Lower lobe of right lung (tissue), 2 donors: ENCODE measurements at regions not wholly inside any gene's neighbourhood (a gene's known extent, or its start where the extent isn't known, plus 50 kb on each side); places are given as distances from the start of the nearest gene placed in this dataset.

ENCODE experiments used
- ATAC-seq, 2 donors: fragments of 200-7000 bp; cut with Tn5 transposase; one replicate each; pipeline ENCODE4 v1.9.1; 2020 to 2022; ENCODE audit warnings: mild to moderate bottlenecking in 2 of 2, moderate library complexity in 2 of 2
- DNase-seq: peaks from one replicate; pipeline ENCODE4 v3.0.0-alpha.2; 2020
- H3K27ac ChIP-seq: fragments of 200-600 bp; one replicate; pipeline ENCODE4 v1.8.0; 2022
- H3K27me3 ChIP-seq: fragments of 200-600 bp; one replicate; pipeline ENCODE4 v1.8.0; 2022; ENCODE audit warnings: low read depth
- H3K36me3 ChIP-seq: fragments of 200-600 bp; one replicate; pipeline ENCODE4 v1.8.0; 2022; ENCODE audit warnings: mild to moderate bottlenecking
- H3K4me1 ChIP-seq: fragments of 200-600 bp; one replicate; pipeline ENCODE4 v1.8.0; 2022
- H3K4me3 ChIP-seq: fragments of 200-600 bp; one replicate; pipeline ENCODE4 v1.8.0; 2022; ENCODE audit warnings: mild to moderate bottlenecking
- H3K9me3 ChIP-seq: fragments of 200-600 bp; one replicate; pipeline ENCODE4 v1.8.0; 2022
- CTCF ChIP-seq: fragments of 200-600 bp; IDR thresholded peaks from one replicate; pipeline ENCODE4 v1.8.0; 2022; ENCODE audit warnings: antibody characterized with exemption, mild to moderate bottlenecking
- intact Hi-C: fragments of 100-400 bp; cut with DNase I; formaldehyde crosslinking; loops from one replicate; pipeline ENCODE4 v1.11.0; 2022
- donor health status: DM: no; HTN: yes; CAD: no; lungs with severe emphysema.

- no peaks in the 10 kb centered on the region for H3K27me3 ChIP-seq
- intact Hi-C loops = no loop called here
- no peak for DNase-seq
- no peak for TF ChIP-seq CTCF
- H3K27ac ChIP-seq = no peak overlapping the region
- ATAC-seq = no peak
- no peak overlapping the region for H3K4me3 ChIP-seq
- H3K36me3 ChIP-seq = no peaks in the 10 kb centered on the region
- H3K9me3 ChIP-seq = no peaks in the 10 kb centered on the region
- peaks cover 21% of the 10 kb centered on the region for H3K4me1 ChIP-seq
Observed at GRCh38 chr9:36457836-36458429, 57.9 kb upstream of the RNF38 start.

DNA sequence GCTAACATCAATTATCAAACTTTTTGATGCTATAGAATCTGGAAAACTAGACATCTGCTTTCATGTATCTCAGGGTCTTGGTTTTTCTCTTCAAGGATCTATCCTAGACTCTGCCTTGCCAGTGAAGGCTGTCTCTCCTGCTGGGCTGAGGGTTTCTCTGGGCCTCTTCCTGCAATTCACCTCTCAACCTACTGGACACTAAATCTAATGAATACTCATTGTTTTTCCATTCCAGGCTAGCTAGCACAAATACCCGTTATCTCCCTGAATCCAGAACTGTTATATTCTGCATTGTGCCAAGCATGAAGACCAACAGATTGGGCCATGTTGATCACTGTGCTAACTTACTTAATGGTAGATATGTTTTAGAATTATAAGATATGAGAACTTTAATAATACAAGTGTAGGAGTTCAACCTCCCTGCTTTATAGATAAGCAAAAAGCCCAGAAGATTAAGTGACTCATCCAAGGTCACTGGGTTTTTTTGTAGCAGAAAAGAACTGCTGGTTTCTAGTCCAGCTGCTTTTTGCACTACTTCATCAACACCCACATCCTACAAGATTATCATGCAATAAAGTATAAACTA is 56.5 kb upstream of the RNF38 start:
- Histone ChIP-seq H3K27me3 (no peaks in the 10 kb centered on the region), H3K9me3 (no peaks in the 10 kb centered on the region), H3K36me3 (no peaks in the 10 kb centered on the region), H3K4me1 (peaks cover 17% of the 10 kb centered on the region), H3K4me3 (no peak overlapping the region), H3K27ac (no peak overlapping the region)
- intact Hi-C loops = no loop called here
- TF ChIP-seq CTCF = no peak
- DNase-seq (no peak), ATAC-seq (no peak)

- DNase-seq (peak; percentile 54), ATAC-seq (peak; percentile 81)
- no peak for TF ChIP-seq CTCF
- Histone ChIP-seq H3K36me3 (no peaks in the 10 kb centered on the region), H3K9me3 (no peaks in the 10 kb centered on the region), H3K4me3 (no peak overlapping the region), H3K27me3 (no peaks in the 10 kb centered on the region), H3K4me1 (peaks cover 4% of the 10 kb centered on the region), H3K27ac (no peak overlapping the region)
- intact Hi-C loops = no loop called here
Observed at GRCh38 chr9:36451949-36452348, 51.9 kb upstream of the RNF38 start.

- peak; percentile 67 for TF ChIP-seq CTCF
- Histone ChIP-seq H3K27me3 (no peaks in the 10 kb centered on the region), H3K9me3 (no peaks in the 10 kb centered on the region), H3K36me3 (no peaks in the 10 kb centered on the region), H3K4me3 (no peak overlapping the region), H3K4me1 (no peaks in the 10 kb centered on the region), H3K27ac (no peak overlapping the region)
- intact Hi-C loops = no loop called here
- peak in 1 of 2 donors; percentile 31 for ATAC-seq
- no peak for DNase-seq
Observed at GRCh38 chr9:36450110-36450732, 50.2 kb upstream of the RNF38 start.
